ENCODE measurements at regions not wholly inside any gene's neighbourhood (a gene's known extent, or its start where the extent isn't known, plus 50 kb on each side); places are given as distances from the start of the nearest gene placed in this dataset.

- Histone ChIP-seq H3K4me2 (ENCODE audit: unreplicated experiment) (no peak overlapping the region), H3K36me3 (ENCODE audit: low read depth) (no peaks in the 10 kb centered on the region), H3K79me2 (ENCODE audit: insufficient read depth) (no peaks in the 10 kb centered on the region), H2AFZ (no peak overlapping the region), H3K9me3 (ENCODE audit: low read depth) (no peaks in the 10 kb centered on the region), H3K9ac (no peak overlapping the region), H3K27me3 (replicated peaks; ENCODE audit: insufficient read depth) (no peaks in the 10 kb centered on the region), H3K4me1 (ENCODE audit: insufficient read depth) (peaks cover under 1% of the 10 kb centered on the region; the same call in 1 of the 2 replicates), H3K9me2 (ENCODE audit: insufficient read depth) (no peaks in the 10 kb centered on the region; the same call in 1 of the 2 replicates), H3K4me3 (no peak overlapping the region), H3K27ac (no peak overlapping the region), H3F3A (ENCODE audit: insufficient read depth) (no peaks in the 10 kb centered on the region), H4K20me1 (ENCODE audit: insufficient read depth) (no peaks in the 10 kb centered on the region)
- no peak for DNase-seq
- TF ChIP-seq EZH2 (IDR thresholded peaks at IDR 0.05; ENCODE audit: insufficient read depth, poor library complexity, severe bottlenecking) (no peak), EZH2phosphoT487 (IDR thresholded peaks at IDR 0.05; ENCODE audit: insufficient read depth, low read depth) (no peak)
- in situ Hi-C loops (cut with MboI): no loop called here
These were observed 449.5 kb downstream of the SPRY1 start for GRCh38 chr4:123846092-123846491.

- no peak for DNase-seq
- Histone ChIP-seq H3K4me1 (ENCODE audit: insufficient read depth) (no peaks in the 10 kb centered on the region; the same call in 1 of the 2 replicates), H3K9me2 (ENCODE audit: insufficient read depth) (no peaks in the 10 kb centered on the region; the same call in 1 of the 2 replicates), H3K4me3 (no peak overlapping the region), H3K9ac (no peak overlapping the region), H3K79me2 (ENCODE audit: insufficient read depth) (no peaks in the 10 kb centered on the region), H4K20me1 (ENCODE audit: insufficient read depth) (no peaks in the 10 kb centered on the region), H3F3A (ENCODE audit: insufficient read depth) (no peaks in the 10 kb centered on the region), H3K4me2 (ENCODE audit: unreplicated experiment) (no peak overlapping the region), H3K27ac (no peak overlapping the region), H3K27me3 (replicated peaks; ENCODE audit: insufficient read depth) (no peaks in the 10 kb centered on the region), H3K9me3 (ENCODE audit: low read depth) (no peaks in the 10 kb centered on the region), H3K36me3 (ENCODE audit: low read depth) (no peaks in the 10 kb centered on the region), H2AFZ (no peak overlapping the region)
- in situ Hi-C loops (cut with MboI): no loop called here
- TF ChIP-seq EZH2phosphoT487 (IDR thresholded peaks at IDR 0.05; ENCODE audit: insufficient read depth, low read depth) (no peak), EZH2 (IDR thresholded peaks at IDR 0.05; ENCODE audit: insufficient read depth, poor library complexity, severe bottlenecking) (no peak)
These were observed 450.0 kb downstream of the SPRY1 start for GRCh38 chr4:123846561-123846960.

DNA sequence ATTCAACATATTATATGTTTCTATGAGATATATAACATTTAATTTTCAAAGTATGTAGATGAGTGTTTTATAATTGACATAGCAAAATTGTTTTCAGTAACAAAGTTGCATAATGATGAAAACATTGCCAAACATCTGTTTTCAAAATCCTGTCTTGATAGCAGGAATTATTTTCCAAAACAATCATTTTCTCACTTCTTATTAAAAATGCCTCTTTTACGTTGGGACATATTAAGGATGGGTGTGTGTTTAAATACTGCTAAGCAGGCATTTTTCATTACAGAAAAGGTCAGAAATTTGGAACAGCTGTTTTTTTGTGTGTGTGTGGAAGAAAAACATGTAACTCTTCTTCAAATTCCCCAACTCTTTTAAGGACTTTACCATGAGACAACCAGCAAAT is 452.0 kb downstream of the SPRY1 start:
- no peak for DNase-seq
- no peaks in the 10 kb centered on the region for H3K36me3 ChIP-seq (ENCODE audit: low read depth)
- no peaks in the 10 kb centered on the region; the same call in 1 of the 2 replicates for H3K4me1 ChIP-seq (ENCODE audit: insufficient read depth)
- H2AFZ ChIP-seq: no peak overlapping the region
- H3K27me3 ChIP-seq (replicated peaks; ENCODE audit: insufficient read depth): no peaks in the 10 kb centered on the region
- no peak overlapping the region for H3K4me3 ChIP-seq
- WGBS, 2 experiments (ENCODE audit: low coverage in 1 of 2, low lambda C conversion rate in 2 of 2, missing lambda C conversion rate in 2 of 2): 43 to 49% methylated on average over 1 of the region's 1 CpG
- TF ChIP-seq EZH2phosphoT487 (IDR thresholded peaks at IDR 0.05; ENCODE audit: insufficient read depth, low read depth): no peak
- TF ChIP-seq EZH2 (IDR thresholded peaks at IDR 0.05; ENCODE audit: insufficient read depth, poor library complexity, severe bottlenecking): no peak
- H4K20me1 ChIP-seq (ENCODE audit: insufficient read depth): no peaks in the 10 kb centered on the region
- H3K4me2 ChIP-seq (ENCODE audit: unreplicated experiment): no peak overlapping the region
- no peak overlapping the region for H3K27ac ChIP-seq
- H3K9ac ChIP-seq: no peak overlapping the region
- H3K9me3 ChIP-seq (ENCODE audit: low read depth): no peaks in the 10 kb centered on the region
- H3K9me2 ChIP-seq (ENCODE audit: insufficient read depth): no peaks in the 10 kb centered on the region; the same call in 1 of the 2 replicates
- in situ Hi-C loops (cut with MboI): no loop called here
- no peaks in the 10 kb centered on the region for H3K79me2 ChIP-seq (ENCODE audit: insufficient read depth)
- no peaks in the 10 kb centered on the region for H3F3A ChIP-seq (ENCODE audit: insufficient read depth)

DNA sequence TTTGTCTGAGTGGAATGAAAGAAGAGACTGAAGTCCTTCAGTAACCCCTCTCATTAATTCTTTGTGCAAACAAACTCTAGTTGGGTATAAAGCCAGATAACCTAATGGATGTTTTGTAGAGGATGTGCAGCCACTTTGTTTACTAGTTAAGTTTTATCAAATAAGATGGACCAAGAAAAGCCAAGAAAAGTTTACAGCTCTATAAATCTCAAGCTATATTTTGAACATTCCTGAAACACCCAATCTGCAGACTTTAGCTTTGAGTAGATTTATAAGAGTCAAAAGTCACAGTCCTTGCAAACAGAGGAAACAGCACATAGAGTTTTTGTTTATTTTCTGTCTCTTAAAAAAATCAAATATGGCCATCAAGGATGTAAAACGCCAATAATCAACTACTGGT is 452.9 kb downstream of the SPRY1 start:
- Histone ChIP-seq H3K27ac (no peak overlapping the region), H3K9ac (no peak overlapping the region), H2AFZ (no peak overlapping the region), H3K79me2 (ENCODE audit: insufficient read depth) (no peaks in the 10 kb centered on the region), H3F3A (ENCODE audit: insufficient read depth) (no peaks in the 10 kb centered on the region), H3K4me2 (ENCODE audit: unreplicated experiment) (no peak overlapping the region), H3K9me3 (ENCODE audit: low read depth) (no peaks in the 10 kb centered on the region), H3K4me1 (ENCODE audit: insufficient read depth) (no peaks in the 10 kb centered on the region; the same call in 1 of the 2 replicates), H4K20me1 (ENCODE audit: insufficient read depth) (no peaks in the 10 kb centered on the region), H3K9me2 (ENCODE audit: insufficient read depth) (no peaks in the 10 kb centered on the region; the same call in 1 of the 2 replicates), H3K27me3 (replicated peaks; ENCODE audit: insufficient read depth) (no peaks in the 10 kb centered on the region), H3K4me3 (no peak overlapping the region), H3K36me3 (ENCODE audit: low read depth) (no peaks in the 10 kb centered on the region)
- in situ Hi-C loops (cut with MboI): no loop called here
- DNase-seq: no peak
- no peak for TF ChIP-seq EZH2phosphoT487 (IDR thresholded peaks at IDR 0.05; ENCODE audit: insufficient read depth, low read depth)
- TF ChIP-seq EZH2 (IDR thresholded peaks at IDR 0.05; ENCODE audit: insufficient read depth, poor library complexity, severe bottlenecking): no peak
- WGBS, 2 experiments (ENCODE audit: low coverage in 1 of 2, low lambda C conversion rate in 2 of 2, missing lambda C conversion rate in 2 of 2): 92 to 98% methylated on average over 1 of the region's 1 CpG

DNA sequence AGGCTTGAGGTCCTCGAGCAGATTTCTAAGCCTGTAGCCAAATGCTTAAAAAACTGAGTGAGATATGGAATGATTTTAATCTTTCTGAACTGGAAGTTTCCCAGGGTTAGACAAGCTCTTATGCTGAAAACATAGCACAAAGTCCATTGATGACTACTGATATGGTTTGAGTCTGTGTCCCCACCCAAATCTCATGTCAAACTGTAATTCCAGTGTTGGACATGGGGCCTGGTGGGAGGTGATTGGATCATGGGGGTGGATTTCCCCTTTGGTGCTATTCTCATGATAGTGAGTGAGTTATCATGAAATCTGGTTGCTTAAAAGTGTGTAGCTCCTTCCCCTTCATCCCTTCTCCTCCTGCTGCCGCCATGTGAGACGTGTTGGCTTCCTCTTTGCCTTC is 454.9 kb downstream of the SPRY1 start:
- Histone ChIP-seq H3K36me3 (ENCODE audit: low read depth) (no peaks in the 10 kb centered on the region), H4K20me1 (ENCODE audit: insufficient read depth) (no peaks in the 10 kb centered on the region), H3K79me2 (ENCODE audit: insufficient read depth) (no peaks in the 10 kb centered on the region), H3K27ac (no peak overlapping the region), H3K4me3 (no peak overlapping the region), H3K9ac (no peak overlapping the region), H3K4me2 (ENCODE audit: unreplicated experiment) (no peak overlapping the region), H3K4me1 (ENCODE audit: insufficient read depth) (no peaks in the 10 kb centered on the region; the same call in 1 of the 2 replicates), H3F3A (ENCODE audit: insufficient read depth) (no peaks in the 10 kb centered on the region), H2AFZ (no peak overlapping the region), H3K9me2 (ENCODE audit: insufficient read depth) (no peaks in the 10 kb centered on the region; the same call in 1 of the 2 replicates), H3K9me3 (ENCODE audit: low read depth) (no peaks in the 10 kb centered on the region), H3K27me3 (replicated peaks; ENCODE audit: insufficient read depth) (no peaks in the 10 kb centered on the region)
- 75 to 81% methylated on average over 3 of the region's 3 CpGs for WGBS, 2 experiments (ENCODE audit: low coverage in 1 of 2, low lambda C conversion rate in 2 of 2, missing lambda C conversion rate in 2 of 2)
- TF ChIP-seq EZH2 (IDR thresholded peaks at IDR 0.05; ENCODE audit: insufficient read depth, poor library complexity, severe bottlenecking) (no peak), EZH2phosphoT487 (IDR thresholded peaks at IDR 0.05; ENCODE audit: insufficient read depth, low read depth) (no peak)
- DNase-seq: no peak
- in situ Hi-C loops (cut with MboI): no loop called here
